Mesenchymal stem cell (in vitro differentiated cells and primary cell): ENCODE measurements at regions not wholly inside any gene's neighbourhood (a gene's known extent, or its start where the extent isn't known, plus 50 kb on each side); places are given as distances from the start of the nearest gene placed in this dataset.

Experiments
- DNase-seq: peaks from one replicate; pipeline ENCODE4 v3.0.0-alpha.2; 2013
- H2AFZ ChIP-seq: one replicate; pipeline ENCODE4 v1.6.1; 2013; ENCODE audit warnings: low read depth, mild to moderate bottlenecking, control low read depth, inconsistent platforms, low read length, moderate library complexity
- H2AK5ac ChIP-seq: 2 replicates; pipeline ENCODE4 v1.6.1; 2013; ENCODE audit warnings: low read length, moderate library complexity, mild to moderate bottlenecking, inconsistent platforms; ENCODE audit not compliant: severe bottlenecking
- H2BK120ac ChIP-seq: one replicate; pipeline ENCODE4 v1.6.1; 2013; ENCODE audit warnings: low read depth, mild to moderate bottlenecking, inconsistent platforms, low read length, moderate library complexity
- H2BK12ac ChIP-seq, 2 experiments: one replicate each; pipeline ENCODE4 v1.6.1; 2013; ENCODE audit warnings: inconsistent platforms in 2 of 2, low read length in 2 of 2, mild to moderate bottlenecking in 2 of 2, moderate library complexity in 2 of 2, control low read depth in 1 of 2
- H2BK15ac ChIP-seq: one replicate; pipeline ENCODE4 v1.6.1; 2013; ENCODE audit warnings: mild to moderate bottlenecking, low read depth, inconsistent platforms; ENCODE audit not compliant: poor library complexity, severe bottlenecking
- H2BK5ac ChIP-seq: 2 replicates; pipeline ENCODE4 v1.6.1; 2013; ENCODE audit warnings: low read depth, mild to moderate bottlenecking, low read length, control low read depth, inconsistent platforms; ENCODE audit not compliant: poor library complexity, severe bottlenecking
- H3K14ac ChIP-seq, 2 experiments: one replicate each; pipeline ENCODE4 v1.6.1; 2013; ENCODE audit warnings: inconsistent platforms in 2 of 2, low read length in 2 of 2, control low read depth in 1 of 2, mild to moderate bottlenecking in 1 of 2, moderate library complexity in 1 of 2
- H3K18ac ChIP-seq, 2 experiments: one replicate each; pipeline ENCODE4 v1.6.1; 2013; ENCODE audit warnings: inconsistent platforms in 2 of 2, low read length in 2 of 2, control low read depth in 1 of 2, low read depth in 1 of 2, mild to moderate bottlenecking in 1 of 2
- H3K23ac ChIP-seq, 2 experiments: one replicate each; pipeline ENCODE4 v1.6.1; 2013; ENCODE audit warnings: inconsistent platforms in 2 of 2, low read length in 2 of 2, mild to moderate bottlenecking in 2 of 2, moderate library complexity in 2 of 2, control low read depth in 1 of 2
- H3K27ac ChIP-seq: 2 replicates; pipeline ENCODE4 v1.5.1; 2013; ENCODE audit warnings: mild to moderate bottlenecking, moderate library complexity, low read length, control low read depth, inconsistent platforms; ENCODE audit not compliant: poor library complexity, severe bottlenecking
- H3K27me3 ChIP-seq, 2 experiments: 2 replicates each; pipeline versions ENCODE4 v1.6.1 to v1.7.0; 2013; ENCODE audit warnings: low read length in 2 of 2, mild to moderate bottlenecking in 2 of 2, moderate library complexity in 2 of 2, control low read depth in 1 of 2, inconsistent platforms in 1 of 2; ENCODE audit not compliant: control insufficient read depth in 1 of 2, insufficient read depth in 1 of 2
- H3K36me3 ChIP-seq, 2 experiments: 2 replicates each; pipeline versions ENCODE4 v1.6.1 to v1.7.0; 2013; ENCODE audit warnings: low read length in 2 of 2, control low read depth in 1 of 2, inconsistent platforms in 1 of 2, low read depth in 1 of 2, mild to moderate bottlenecking in 1 of 2; ENCODE audit not compliant: insufficient read depth in 2 of 2, control insufficient read depth in 1 of 2
- H3K4ac ChIP-seq, 2 experiments: one replicate each; pipeline ENCODE4 v1.6.1; 2013; ENCODE audit warnings: inconsistent platforms in 2 of 2, low read length in 2 of 2, mild to moderate bottlenecking in 2 of 2, moderate library complexity in 2 of 2, control low read depth in 1 of 2, low read depth in 1 of 2
- H3K4me1 ChIP-seq: 2 replicates; pipeline ENCODE4 v1.6.1; 2013; ENCODE audit warnings: low read depth, low read length, control low read depth; ENCODE audit not compliant: control insufficient read depth, insufficient read depth
- H3K4me2 ChIP-seq: 2 replicates; pipeline ENCODE4 v1.6.1; 2013; ENCODE audit warnings: low read length, mild to moderate bottlenecking, inconsistent platforms; ENCODE audit not compliant: poor library complexity, severe bottlenecking
- H3K4me3 ChIP-seq, 2 experiments: 2 replicates each; pipeline versions ENCODE4 v1.5.1 to v1.7.0; 2013; ENCODE audit warnings: low read length in 2 of 2, mild to moderate bottlenecking in 2 of 2, control low read depth in 1 of 2, low read depth in 1 of 2; ENCODE audit not compliant: insufficient read depth in 1 of 2
- H3K79me1 ChIP-seq: replicated peaks from 2 replicates; pipeline ENCODE4 v1.6.1; 2013; ENCODE audit warnings: mild to moderate bottlenecking, control low read depth, low read length, inconsistent platforms; ENCODE audit not compliant: poor library complexity, severe bottlenecking
- H3K9ac ChIP-seq: 2 replicates; pipeline ENCODE4 v1.7.0; 2013; ENCODE audit warnings: mild to moderate bottlenecking, low read length, moderate library complexity
- H3K9me3 ChIP-seq: 2 replicates; pipeline ENCODE4 v1.7.0; 2013; ENCODE audit warnings: mild to moderate bottlenecking, low read length; ENCODE audit not compliant: control insufficient read depth
- H4K8ac ChIP-seq: one replicate; pipeline ENCODE4 v1.6.1; 2013; ENCODE audit warnings: inconsistent platforms, mild to moderate bottlenecking, low read length, moderate library complexity
- H4K91ac ChIP-seq: one replicate; pipeline ENCODE4 v1.6.1; 2013; ENCODE audit warnings: mild to moderate bottlenecking, low read length, inconsistent platforms
- WGBS: methylation state at CpG from one replicate; pipeline ENCODE4 v1.1.7; 2013; ENCODE audit warnings: mixed read lengths; 5-methylcytosine and 5-hydroxymethylcytosine counted together

DNA sequence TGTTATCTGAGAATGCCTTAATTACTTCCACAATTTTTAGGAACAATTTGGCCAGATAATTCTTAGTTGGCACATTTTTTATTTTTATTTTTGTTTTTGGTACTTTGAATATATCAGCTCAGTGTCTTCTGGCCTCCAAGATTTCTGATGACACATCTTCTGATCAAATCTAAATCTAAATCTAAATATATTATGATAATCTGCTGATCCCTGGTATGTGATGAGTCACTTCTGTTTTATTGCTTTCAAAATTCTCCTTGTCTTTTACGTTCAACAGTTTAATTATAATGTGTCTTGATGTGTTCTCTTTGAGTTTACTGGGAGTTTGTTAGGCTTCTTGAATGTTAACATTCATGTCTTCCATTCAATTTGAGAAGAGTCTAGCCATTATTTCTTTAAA is 436.8 kb downstream of the CDH9 start:
- Histone ChIP-seq H4K8ac (no peak overlapping the region), H3K14ac (no peak overlapping the region), H2BK5ac (no peak overlapping the region), H3K9me3 (peaks cover 5% of the 10 kb centered on the region), H2AFZ (no peak overlapping the region), H3K27ac (no peak overlapping the region), H3K23ac (no peak overlapping the region), H3K4me3 (no peak overlapping the region), H3K4ac (no peak overlapping the region), H3K79me1 (no peaks in the 10 kb centered on the region), H3K36me3 (no peaks in the 10 kb centered on the region), H2BK15ac (no peak overlapping the region), H3K27me3 (no peaks in the 10 kb centered on the region), H3K4me1 (no peaks in the 10 kb centered on the region), H2BK12ac (no peak overlapping the region), H2AK5ac (no peak overlapping the region), H3K4me2 (no peak overlapping the region), H4K91ac (no peak overlapping the region), H3K9ac (no peak overlapping the region), H2BK120ac (no peak overlapping the region), H3K18ac (no peak overlapping the region)
- DNase-seq = no peak
- WGBS = no CpG with 5 or more reads among the region's 1 CpG

DNA sequence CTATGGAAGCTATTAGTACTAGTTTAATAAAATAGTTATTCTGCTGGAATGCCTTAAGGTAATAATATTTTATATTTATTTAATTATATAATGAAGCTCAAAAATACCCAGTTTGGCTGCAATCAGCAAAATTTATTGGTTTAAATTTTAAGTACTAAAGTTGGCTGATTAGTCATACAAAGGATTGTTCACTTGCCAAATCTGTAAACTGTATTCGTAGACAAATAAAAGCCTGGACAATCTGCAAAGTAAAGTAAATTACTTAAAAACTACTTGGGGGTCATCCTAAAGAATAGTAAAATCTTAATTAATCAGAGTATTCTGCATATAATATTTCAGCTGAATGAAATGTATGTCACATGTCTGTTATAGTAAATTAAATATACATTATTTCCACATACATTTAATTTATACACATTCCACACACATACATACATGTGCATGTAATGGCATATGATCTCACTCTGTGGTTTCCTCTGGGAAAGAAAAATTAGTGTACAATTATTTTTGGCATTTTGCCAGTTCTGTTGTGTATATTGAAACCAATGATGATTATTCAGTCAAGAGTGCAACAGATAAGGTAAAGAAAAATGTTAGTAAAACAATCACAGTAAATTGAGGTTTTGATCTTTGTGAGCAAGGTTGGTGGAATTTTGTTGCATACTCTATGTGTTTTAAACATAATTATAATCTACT is 455.9 kb downstream of the CDH9 start:
- Histone ChIP-seq H2AK5ac (no peak overlapping the region), H2BK120ac (no peak overlapping the region), H4K8ac (no peak overlapping the region), H3K36me3 (no peaks in the 10 kb centered on the region), H2BK15ac (no peak overlapping the region), H3K9me3 (no peaks in the 10 kb centered on the region), H3K4me1 (no peaks in the 10 kb centered on the region), H3K9ac (no peak overlapping the region), H3K4me2 (no peak overlapping the region), H2AFZ (no peak overlapping the region), H2BK12ac (no peak overlapping the region), H3K79me1 (no peaks in the 10 kb centered on the region), H3K4ac (no peak overlapping the region), H2BK5ac (no peak overlapping the region), H4K91ac (no peak overlapping the region), H3K14ac (no peak overlapping the region), H3K23ac (no peak overlapping the region), H3K27me3 (no peaks in the 10 kb centered on the region), H3K4me3 (no peak overlapping the region), H3K27ac (no peak overlapping the region), H3K18ac (no peak overlapping the region)
- WGBS = no CpG with 5 or more reads among the region's 1 CpG
- DNase-seq = peak; percentile 54

DNA sequence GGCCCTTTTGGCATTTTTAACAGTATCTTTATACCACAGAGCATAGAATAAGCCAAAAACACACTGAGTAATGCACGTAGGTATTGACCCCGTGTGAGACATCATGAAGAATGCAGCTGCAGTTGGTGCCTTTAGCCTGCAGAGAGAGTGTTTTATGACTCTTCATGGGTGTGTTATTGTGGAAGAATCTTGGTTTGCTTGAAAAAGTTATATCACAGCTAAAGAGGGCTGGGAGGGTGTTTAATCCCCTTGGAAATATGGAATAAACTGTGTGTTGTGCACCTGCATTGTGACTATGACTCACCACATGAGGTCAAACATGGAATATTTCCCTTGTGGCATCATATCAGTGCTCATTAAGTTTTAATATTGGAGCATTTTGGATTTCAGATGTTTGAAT is 458.7 kb downstream of the CDH9 start:
- Histone ChIP-seq H3K27me3 (no peaks in the 10 kb centered on the region), H2BK120ac (no peak overlapping the region), H3K36me3 (no peaks in the 10 kb centered on the region), H3K23ac (no peak overlapping the region), H2AFZ (no peak overlapping the region), H2BK15ac (no peak overlapping the region), H2BK5ac (no peak overlapping the region), H3K4ac (no peak overlapping the region), H3K18ac (no peak overlapping the region), H3K27ac (no peak overlapping the region), H3K79me1 (no peaks in the 10 kb centered on the region), H3K4me3 (no peak overlapping the region), H3K14ac (no peak overlapping the region), H3K9ac (no peak overlapping the region), H3K4me1 (no peaks in the 10 kb centered on the region), H4K8ac (no peak overlapping the region), H2AK5ac (no peak overlapping the region), H3K4me2 (no peak overlapping the region), H3K9me3 (no peaks in the 10 kb centered on the region), H2BK12ac (no peak overlapping the region), H4K91ac (no peak overlapping the region)
- 75% methylated on average over 2 of the region's 2 CpGs for WGBS
- DNase-seq = no peak

DNA sequence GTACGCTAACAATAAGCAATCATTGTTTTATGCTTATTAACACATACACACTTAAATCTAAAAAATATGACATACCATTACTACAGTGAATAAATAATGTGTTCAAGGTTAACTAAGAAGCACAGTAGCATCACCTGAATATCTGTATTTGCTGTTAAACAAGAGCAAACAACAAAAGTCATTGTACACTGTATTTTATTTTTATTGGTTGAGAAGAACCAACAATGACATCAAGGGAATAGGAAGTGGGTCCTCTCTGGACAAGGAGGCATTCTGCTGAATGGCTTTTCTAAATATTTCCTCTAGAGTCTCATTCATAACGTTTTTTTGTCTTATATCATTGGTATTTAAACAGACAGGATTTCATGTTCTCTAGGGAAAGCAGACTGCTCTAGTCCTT is 460.4 kb downstream of the CDH9 start:
- 0% methylated on average over 1 of the region's 2 CpGs for WGBS

More for the DNA sequence above, 460.4 kb downstream of the CDH9 start:
- Histone ChIP-seq H2BK12ac (no peak overlapping the region), H3K4me3 (no peak overlapping the region), H3K4ac (no peak overlapping the region), H3K18ac (no peak overlapping the region), H4K91ac (no peak overlapping the region), H3K9me3 (no peaks in the 10 kb centered on the region), H2AFZ (no peak overlapping the region), H3K23ac (no peak overlapping the region), H4K8ac (no peak overlapping the region), H3K14ac (no peak overlapping the region), H3K79me1 (no peaks in the 10 kb centered on the region), H3K27ac (no peak overlapping the region), H2BK120ac (no peak overlapping the region), H3K4me1 (no peaks in the 10 kb centered on the region), H3K36me3 (no peaks in the 10 kb centered on the region), H2BK15ac (no peak overlapping the region), H3K27me3 (no peaks in the 10 kb centered on the region), H3K9ac (no peak overlapping the region), H3K4me2 (no peak overlapping the region), H2AK5ac (no peak overlapping the region), H2BK5ac (no peak overlapping the region)
- DNase-seq = no peak
